ENCODE measurements at regions not wholly inside any gene's neighbourhood (a gene's known extent, or its start where the extent isn't known, plus 50 kb on each side); places are given as distances from the start of the nearest gene placed in this dataset.

DNA sequence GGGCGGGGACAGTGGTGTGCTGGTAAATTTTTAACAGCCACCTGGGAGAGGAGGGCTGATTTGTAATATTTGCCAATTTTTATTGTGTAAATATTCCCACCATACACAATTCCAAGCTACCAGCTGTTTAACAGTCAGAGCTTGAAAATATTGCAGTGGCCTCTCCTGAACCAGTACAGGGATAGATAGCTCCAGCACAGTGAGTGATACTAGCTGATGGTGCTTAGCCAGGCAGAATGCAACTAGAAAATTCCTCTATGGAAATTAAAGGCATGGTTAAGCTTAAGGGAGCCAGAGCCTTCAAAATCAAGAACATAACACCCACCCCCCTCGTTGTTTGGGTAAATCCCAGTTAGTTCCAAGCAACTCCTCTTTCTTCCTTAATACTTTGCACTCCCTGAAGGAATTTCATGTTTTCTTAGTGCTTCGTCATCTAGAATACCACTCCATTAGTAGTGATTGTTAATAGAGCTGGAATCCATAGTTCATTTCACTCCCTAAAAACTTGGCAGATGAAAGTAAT is 96.6 kb downstream of the CYB561 start:
- Histone ChIP-seq H3K79me2 (ENCODE audit: insufficient read depth, low read length) (no peaks in the 10 kb centered on the region), H3K9me3 (ENCODE audit: low read length) (no peaks in the 10 kb centered on the region), H2AFZ (ENCODE audit: low read length) (no peak overlapping the region), H3K4me2 (ENCODE audit: low read length) (no peak overlapping the region), H3K9ac (ENCODE audit: low read length) (no peak overlapping the region), H3K4me3 (ENCODE audit: low read depth, low read length, poor library complexity, severe bottlenecking) (no peak overlapping the region), H3K27me3 (ENCODE audit: insufficient read depth, low read length) (no peaks in the 10 kb centered on the region), H3F3A (ENCODE audit: insufficient read depth, low read length) (no peaks in the 10 kb centered on the region), H3K27ac (ENCODE audit: low read depth, low read length, poor library complexity, severe bottlenecking) (no peak overlapping the region), H4K20me1 (ENCODE audit: insufficient read depth, low read length) (no peaks in the 10 kb centered on the region), H3K9me2 (ENCODE audit: low read depth, low read length) (no peaks in the 10 kb centered on the region), H3K36me3 (ENCODE audit: insufficient read depth, low read length) (no peaks in the 10 kb centered on the region), H3K4me1 (ENCODE audit: insufficient read depth, low read length, severe bottlenecking) (no peaks in the 10 kb centered on the region)
- TF ChIP-seq EZH2 (IDR thresholded peaks at IDR 0.05; ENCODE audit: borderline replicate concordance, low read length), result no peak
- TF ChIP-seq, protein P1, sequence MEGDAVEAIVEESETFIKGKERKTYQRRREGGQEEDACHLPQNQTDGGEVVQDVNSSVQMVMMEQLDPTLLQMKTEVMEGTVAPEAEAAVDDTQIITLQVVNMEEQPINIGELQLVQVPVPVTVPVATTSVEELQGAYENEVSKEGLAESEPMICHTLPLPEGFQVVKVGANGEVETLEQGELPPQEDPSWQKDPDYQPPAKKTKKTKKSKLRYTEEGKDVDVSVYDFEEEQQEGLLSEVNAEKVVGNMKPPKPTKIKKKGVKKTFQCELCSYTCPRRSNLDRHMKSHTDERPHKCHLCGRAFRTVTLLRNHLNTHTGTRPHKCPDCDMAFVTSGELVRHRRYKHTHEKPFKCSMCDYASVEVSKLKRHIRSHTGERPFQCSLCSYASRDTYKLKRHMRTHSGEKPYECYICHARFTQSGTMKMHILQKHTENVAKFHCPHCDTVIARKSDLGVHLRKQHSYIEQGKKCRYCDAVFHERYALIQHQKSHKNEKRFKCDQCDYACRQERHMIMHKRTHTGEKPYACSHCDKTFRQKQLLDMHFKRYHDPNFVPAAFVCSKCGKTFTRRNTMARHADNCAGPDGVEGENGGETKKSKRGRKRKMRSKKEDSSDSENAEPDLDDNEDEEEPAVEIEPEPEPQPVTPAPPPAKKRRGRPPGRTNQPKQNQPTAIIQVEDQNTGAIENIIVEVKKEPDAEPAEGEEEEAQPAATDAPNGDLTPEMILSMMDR (IDR thresholded peaks at IDR 0.05; ENCODE audit: low read length), result no peak

DNA sequence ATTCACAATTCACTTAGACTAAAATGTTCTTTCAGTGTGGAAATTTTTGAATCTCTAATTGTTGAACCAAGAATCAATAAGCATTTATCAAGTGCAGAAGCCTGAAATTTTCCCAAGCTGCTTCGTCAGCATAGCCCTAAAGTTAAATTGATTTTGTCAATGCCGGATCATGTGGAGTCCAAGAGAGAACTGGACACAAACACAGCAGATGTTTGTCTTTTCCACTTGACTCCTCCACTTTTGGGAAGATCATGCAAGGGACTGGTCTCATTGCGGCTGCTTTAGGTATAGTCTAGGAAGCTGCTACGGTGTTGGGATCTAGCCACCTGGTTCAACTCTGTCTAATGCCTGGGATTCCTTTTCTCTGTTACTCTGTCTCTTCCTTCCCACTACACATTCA is 95.7 kb downstream of the CYB561 start:
- H3K9me3 ChIP-seq (ENCODE audit: low read length), result no peaks in the 10 kb centered on the region
- H4K20me1 ChIP-seq (ENCODE audit: insufficient read depth, low read length), result no peaks in the 10 kb centered on the region
- H3K79me2 ChIP-seq (ENCODE audit: insufficient read depth, low read length), result no peaks in the 10 kb centered on the region
- no peaks in the 10 kb centered on the region for H3K4me1 ChIP-seq (ENCODE audit: insufficient read depth, low read length, severe bottlenecking)
- no peaks in the 10 kb centered on the region for H3F3A ChIP-seq (ENCODE audit: insufficient read depth, low read length)
- H3K36me3 ChIP-seq (ENCODE audit: insufficient read depth, low read length), result no peaks in the 10 kb centered on the region
- no peaks in the 10 kb centered on the region for H3K27me3 ChIP-seq (ENCODE audit: insufficient read depth, low read length)
- H3K4me3 ChIP-seq (ENCODE audit: low read depth, low read length, poor library complexity, severe bottlenecking), result no peak overlapping the region
- no peak overlapping the region for H3K27ac ChIP-seq (ENCODE audit: low read depth, low read length, poor library complexity, severe bottlenecking)
- H3K9ac ChIP-seq (ENCODE audit: low read length), result no peak overlapping the region
- no peak overlapping the region for H2AFZ ChIP-seq (ENCODE audit: low read length)
- TF ChIP-seq EZH2 (IDR thresholded peaks at IDR 0.05; ENCODE audit: borderline replicate concordance, low read length), result no peak
- TF ChIP-seq, protein P1 (IDR thresholded peaks at IDR 0.05; ENCODE audit: low read length), result no peak
- H3K9me2 ChIP-seq (ENCODE audit: low read depth, low read length), result no peaks in the 10 kb centered on the region
- no peak overlapping the region for H3K4me2 ChIP-seq (ENCODE audit: low read length)

DNA sequence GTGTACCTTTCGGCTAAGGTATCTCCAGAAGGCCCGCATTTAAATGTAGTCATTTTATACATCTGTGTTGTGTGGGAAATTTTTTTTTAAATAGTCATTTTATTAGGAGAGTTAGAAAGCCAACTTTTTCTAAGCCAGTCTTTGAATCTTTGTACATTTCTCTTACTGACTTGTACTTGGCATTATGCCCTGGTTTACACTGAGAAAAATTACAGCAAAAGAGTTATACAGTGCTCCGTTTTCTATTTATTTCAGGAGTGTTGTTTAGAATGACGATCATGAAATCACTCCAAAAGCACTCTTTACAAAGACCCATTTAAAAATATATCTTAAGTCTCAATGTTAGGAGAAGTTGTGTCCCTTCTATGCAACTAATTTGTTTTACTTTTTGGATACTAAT is 91.8 kb downstream of the CYB561 start:
- Histone ChIP-seq H3K27ac (ENCODE audit: low read depth, low read length, poor library complexity, severe bottlenecking) (no peak overlapping the region), H3K9ac (ENCODE audit: low read length) (no peak overlapping the region)

More for the DNA sequence above, 91.8 kb downstream of the CYB561 start:
- Histone ChIP-seq H3F3A (ENCODE audit: insufficient read depth, low read length) (no peaks in the 10 kb centered on the region), H3K36me3 (ENCODE audit: insufficient read depth, low read length) (no peaks in the 10 kb centered on the region), H4K20me1 (ENCODE audit: insufficient read depth, low read length) (no peaks in the 10 kb centered on the region), H3K79me2 (ENCODE audit: insufficient read depth, low read length) (no peaks in the 10 kb centered on the region), H3K9me2 (ENCODE audit: low read depth, low read length) (no peaks in the 10 kb centered on the region), H3K4me2 (ENCODE audit: low read length) (no peak overlapping the region), H3K4me3 (ENCODE audit: low read depth, low read length, poor library complexity, severe bottlenecking) (no peak overlapping the region), H2AFZ (ENCODE audit: low read length) (no peak overlapping the region), H3K9me3 (ENCODE audit: low read length) (no peaks in the 10 kb centered on the region), H3K4me1 (ENCODE audit: insufficient read depth, low read length, severe bottlenecking) (no peaks in the 10 kb centered on the region), H3K27me3 (ENCODE audit: insufficient read depth, low read length) (no peaks in the 10 kb centered on the region; the same call in 1 of the 2 replicates)
- no peak for TF ChIP-seq EZH2 (IDR thresholded peaks at IDR 0.05; ENCODE audit: borderline replicate concordance, low read length)
- TF ChIP-seq, protein P1 (IDR thresholded peaks at IDR 0.05; ENCODE audit: low read length), result no peak
